SK-N-SH (cell line): ENCODE measurements at regions not wholly inside any gene's neighbourhood (a gene's known extent, or its start where the extent isn't known, plus 50 kb on each side); places are given as distances from the start of the nearest gene placed in this dataset.

Source experiments
- CTCF ChIA-PET: fragments of 300-600, 350-600 bp; formaldehyde crosslinking; extraction: SDS; loops from one replicate; lab custom pipeline; 2021; lab: Yijun Ruan, JAX
- POLR2A ChIA-PET: fragments of 350-600 bp; sonication (Branson Sonifier 250); formaldehyde crosslinking; extraction: SDS; loops from one replicate; lab custom pipeline; 2020; ENCODE audit warnings: antibody characterized with exemption, inconsistent platforms; lab: Yijun Ruan, JAX
- DNase-seq: peaks from one replicate; pipeline ENCODE4 v3.0.0; 2012
- H2AFZ ChIP-seq: fragments of 200-600 bp; sonication (generic); 2 replicates; pipeline ENCODE4 v1.8.1; 2016; ENCODE audit warnings: antibody characterized with exemption, mild to moderate bottlenecking, low read depth
- H3F3A ChIP-seq: fragments of 200-600 bp; sonication (generic); replicated peaks from 2 replicates; pipeline ENCODE3; 2016; ENCODE audit warnings: antibody characterized with exemption, mild to moderate bottlenecking; ENCODE audit not compliant: insufficient read depth
- H3K27ac ChIP-seq, 2 experiments: fragments of 200-500 bp in 1 of 2; fragments of 200-600 bp in 1 of 2; sonication (Bioruptor generic) in 1 of 2; sonication (generic), shearing (Covaris generic) in 1 of 2; 2 replicates each; pipeline versions ENCODE4 v1.5.1 to v1.6.1; 2014 to 2016; ENCODE audit warnings: low read depth in 2 of 2, inconsistent platforms in 1 of 2, low read length in 1 of 2, mild to moderate bottlenecking in 1 of 2, mixed read lengths in 1 of 2
- H3K27me3 ChIP-seq: fragments of 200-600 bp; sonication (generic), shearing (Covaris generic); 2 replicates; pipeline ENCODE4 v1.6.1; 2016; ENCODE audit warnings: mixed run types; ENCODE audit not compliant: insufficient read depth
- H3K36me3 ChIP-seq, 2 experiments: fragments of 200-500 bp in 1 of 2; fragments of 200-600 bp in 1 of 2; sonication (Bioruptor generic) in 1 of 2; sonication (generic) in 1 of 2; replicated peaks in 1 of 2; 2 replicates each; pipeline versions ENCODE3 to v1.5.1; 2014 to 2016; ENCODE audit warnings: low read length in 1 of 2, mild to moderate bottlenecking in 1 of 2; ENCODE audit not compliant: insufficient read depth in 2 of 2, control insufficient read depth in 1 of 2
- H3K4me1 ChIP-seq, 2 experiments: fragments of 200-500 bp in 1 of 2; fragments of 200-600 bp in 1 of 2; sonication (Bioruptor generic) in 1 of 2; sonication (generic), shearing (Covaris generic) in 1 of 2; 2 replicates each; pipeline versions ENCODE4 v1.5.1 to v1.6.1; 2014 to 2016; ENCODE audit warnings: low read depth in 1 of 2, low read length in 1 of 2, mixed run types in 1 of 2; ENCODE audit not compliant: insufficient read depth in 2 of 2, control insufficient read depth in 1 of 2
- H3K4me2 ChIP-seq: fragments of 200-600 bp; sonication (generic), shearing (Covaris generic); 2 replicates; pipeline ENCODE4 v1.6.1; 2017; ENCODE audit warnings: mixed run types
- H3K4me3 ChIP-seq, 2 experiments: fragments of 200-500 bp in 1 of 2; fragments of 200-600 bp in 1 of 2; sonication (Bioruptor generic) in 1 of 2; sonication (generic), shearing (Covaris generic) in 1 of 2; 2 replicates each; pipeline versions ENCODE4 v1.5.1 to v1.8.1; 2014 to 2016; ENCODE audit warnings: low read depth in 2 of 2, inconsistent platforms in 1 of 2, low read length in 1 of 2, mild to moderate bottlenecking in 1 of 2, mixed read lengths in 1 of 2, moderate library complexity in 1 of 2
- H3K79me2 ChIP-seq: fragments of 200-600 bp; sonication (generic); 2 replicates; pipeline ENCODE4 v1.8.1; 2017; ENCODE audit warnings: mild to moderate bottlenecking; ENCODE audit not compliant: insufficient read depth
- H3K9ac ChIP-seq: fragments of 200-600 bp; sonication (generic); 2 replicates; pipeline ENCODE4 v1.6.1; 2017; ENCODE audit warnings: mixed run types
- H3K9me2 ChIP-seq: fragments of 200-600 bp; sonication (generic); 2 replicates; pipeline ENCODE4 v1.6.1; 2017; ENCODE audit warnings: mixed run types
- H3K9me3 ChIP-seq: fragments of 200-600 bp; sonication (generic); 2 replicates; pipeline ENCODE4 v1.6.1; 2017; ENCODE audit warnings: mixed run types, mild to moderate bottlenecking, moderate library complexity
- H4K20me1 ChIP-seq: fragments of 200-600 bp; sonication (generic); 2 replicates; pipeline ENCODE4 v1.6.1; 2017; ENCODE audit warnings: mild to moderate bottlenecking, mixed run types; ENCODE audit not compliant: insufficient read depth
- EP300 ChIP-seq, 2 experiments: IDR thresholded peaks; 2 replicates each; pipeline versions ENCODE4 v1.4.0 to v1.6.1; 2012; ENCODE audit warnings: borderline replicate concordance in 1 of 2, low read depth in 1 of 2, low read length in 1 of 2
- GABPA ChIP-seq: IDR thresholded peaks from 2 replicates; pipeline ENCODE4 v1.4.0; 2012; ENCODE audit warnings: low read depth, mild to moderate bottlenecking
- GATA2 ChIP-seq: sonication (generic); formaldehyde crosslinking; IDR thresholded peaks from 2 replicates; pipeline ENCODE4 v1.5.0; 2020; ENCODE audit warnings: mild to moderate bottlenecking, missing genetic modification reagents
- POLR2AphosphoS5 ChIP-seq: IDR thresholded peaks from 2 replicates; pipeline ENCODE4 v1.6.1; 2012; ENCODE audit warnings: low read depth, low read length
- TAF1 ChIP-seq: IDR thresholded peaks from 2 replicates; pipeline ENCODE4 v1.6.1; 2012; ENCODE audit warnings: low read depth, mild to moderate bottlenecking, low read length, moderate library complexity, borderline replicate concordance
- TCF12 ChIP-seq: IDR thresholded peaks from 2 replicates; pipeline ENCODE4 v1.4.0; 2012
- TEAD4 ChIP-seq: IDR thresholded peaks from 2 replicates; pipeline ENCODE4 v1.4.0; 2012; ENCODE audit warnings: mild to moderate bottlenecking, borderline replicate concordance; ENCODE audit not compliant: insufficient read depth
- WGBS: methylation state at CpG from one replicate; pipeline ENCODE4 v1.1.6; 2017; ENCODE audit warnings: low lambda C conversion rate; 5-methylcytosine and 5-hydroxymethylcytosine counted together
- TF ChIP-seq, protein P1 (sequence below): IDR thresholded peaks from 2 replicates; pipeline ENCODE4 v1.6.1; 2012; ENCODE audit warnings: mild to moderate bottlenecking, low read depth, low read length, moderate library complexity
- TF ChIP-seq, protein P2 (sequence below): IDR thresholded peaks from 2 replicates; pipeline ENCODE4; 2012
- TF ChIP-seq, protein P3 (sequence below): IDR thresholded peaks from 2 replicates; pipeline ENCODE4 v1.4.0; 2012; ENCODE audit warnings: low read depth, borderline replicate concordance
- TF ChIP-seq, protein P4 (sequence below): fragments of 200-600 bp; sonication (generic); IDR thresholded peaks from 2 replicates; pipeline ENCODE4 v1.6.1; 2017; ENCODE audit warnings: antibody characterized with exemption, mild to moderate bottlenecking, moderate library complexity

DNA sequence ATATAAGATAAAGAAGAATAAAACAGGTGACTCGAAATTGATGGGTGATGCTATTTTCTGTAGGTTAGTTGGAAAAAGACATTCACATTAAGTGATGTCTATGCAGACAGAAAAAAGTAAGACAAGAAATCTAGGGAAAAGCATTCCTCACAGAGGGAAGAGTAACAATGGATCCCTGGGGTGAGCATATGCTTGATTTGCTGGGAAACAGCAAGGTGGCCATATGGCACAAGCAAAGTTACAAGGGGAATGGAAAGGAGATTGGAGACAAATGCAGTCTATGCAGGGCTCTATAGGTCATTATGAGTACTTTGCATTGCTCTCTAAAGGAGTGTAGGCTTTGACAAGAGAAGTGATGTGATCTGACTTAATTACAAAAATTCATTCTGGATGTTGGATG, 90.9 kb upstream of the ZNF804B start:
- H3K9ac ChIP-seq, result no peak overlapping the region
- H3K9me2 ChIP-seq, result no peaks in the 10 kb centered on the region
- no peak overlapping the region for H3K4me3 ChIP-seq
- no peaks in the 10 kb centered on the region for H3K36me3 ChIP-seq
- no peak overlapping the region for H2AFZ ChIP-seq
- H3K79me2 ChIP-seq, result no peaks in the 10 kb centered on the region
- TF ChIP-seq, protein P1, sequence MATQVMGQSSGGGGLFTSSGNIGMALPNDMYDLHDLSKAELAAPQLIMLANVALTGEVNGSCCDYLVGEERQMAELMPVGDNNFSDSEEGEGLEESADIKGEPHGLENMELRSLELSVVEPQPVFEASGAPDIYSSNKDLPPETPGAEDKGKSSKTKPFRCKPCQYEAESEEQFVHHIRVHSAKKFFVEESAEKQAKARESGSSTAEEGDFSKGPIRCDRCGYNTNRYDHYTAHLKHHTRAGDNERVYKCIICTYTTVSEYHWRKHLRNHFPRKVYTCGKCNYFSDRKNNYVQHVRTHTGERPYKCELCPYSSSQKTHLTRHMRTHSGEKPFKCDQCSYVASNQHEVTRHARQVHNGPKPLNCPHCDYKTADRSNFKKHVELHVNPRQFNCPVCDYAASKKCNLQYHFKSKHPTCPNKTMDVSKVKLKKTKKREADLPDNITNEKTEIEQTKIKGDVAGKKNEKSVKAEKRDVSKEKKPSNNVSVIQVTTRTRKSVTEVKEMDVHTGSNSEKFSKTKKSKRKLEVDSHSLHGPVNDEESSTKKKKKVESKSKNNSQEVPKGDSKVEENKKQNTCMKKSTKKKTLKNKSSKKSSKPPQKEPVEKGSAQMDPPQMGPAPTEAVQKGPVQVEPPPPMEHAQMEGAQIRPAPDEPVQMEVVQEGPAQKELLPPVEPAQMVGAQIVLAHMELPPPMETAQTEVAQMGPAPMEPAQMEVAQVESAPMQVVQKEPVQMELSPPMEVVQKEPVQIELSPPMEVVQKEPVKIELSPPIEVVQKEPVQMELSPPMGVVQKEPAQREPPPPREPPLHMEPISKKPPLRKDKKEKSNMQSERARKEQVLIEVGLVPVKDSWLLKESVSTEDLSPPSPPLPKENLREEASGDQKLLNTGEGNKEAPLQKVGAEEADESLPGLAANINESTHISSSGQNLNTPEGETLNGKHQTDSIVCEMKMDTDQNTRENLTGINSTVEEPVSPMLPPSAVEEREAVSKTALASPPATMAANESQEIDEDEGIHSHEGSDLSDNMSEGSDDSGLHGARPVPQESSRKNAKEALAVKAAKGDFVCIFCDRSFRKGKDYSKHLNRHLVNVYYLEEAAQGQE, result no peak
- TF ChIP-seq TCF12 (no peak), POLR2AphosphoS5 (no peak), TEAD4 (no peak), GABPA (no peak), TAF1 (no peak)
- TF ChIP-seq, protein P2, sequence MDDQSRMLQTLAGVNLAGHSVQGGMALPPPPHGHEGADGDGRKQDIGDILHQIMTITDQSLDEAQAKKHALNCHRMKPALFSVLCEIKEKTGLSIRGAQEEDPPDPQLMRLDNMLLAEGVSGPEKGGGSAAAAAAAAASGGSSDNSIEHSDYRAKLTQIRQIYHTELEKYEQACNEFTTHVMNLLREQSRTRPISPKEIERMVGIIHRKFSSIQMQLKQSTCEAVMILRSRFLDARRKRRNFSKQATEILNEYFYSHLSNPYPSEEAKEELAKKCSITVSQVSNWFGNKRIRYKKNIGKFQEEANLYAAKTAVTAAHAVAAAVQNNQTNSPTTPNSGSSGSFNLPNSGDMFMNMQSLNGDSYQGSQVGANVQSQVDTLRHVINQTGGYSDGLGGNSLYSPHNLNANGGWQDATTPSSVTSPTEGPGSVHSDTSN, result no peak
- TF ChIP-seq, protein P3, sequence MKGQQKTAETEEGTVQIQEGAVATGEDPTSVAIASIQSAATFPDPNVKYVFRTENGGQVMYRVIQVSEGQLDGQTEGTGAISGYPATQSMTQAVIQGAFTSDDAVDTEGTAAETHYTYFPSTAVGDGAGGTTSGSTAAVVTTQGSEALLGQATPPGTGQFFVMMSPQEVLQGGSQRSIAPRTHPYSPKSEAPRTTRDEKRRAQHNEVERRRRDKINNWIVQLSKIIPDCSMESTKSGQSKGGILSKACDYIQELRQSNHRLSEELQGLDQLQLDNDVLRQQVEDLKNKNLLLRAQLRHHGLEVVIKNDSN, result no peak
- no peaks in the 10 kb centered on the region for H3K4me1 ChIP-seq
- no peak overlapping the region for H3K27ac ChIP-seq
- WGBS, result 12% methylated on average over 1 of the region's 1 CpG
- no peak overlapping the region for H3K4me2 ChIP-seq
- ChIA-PET POLR2A (no interaction called here), CTCF (no interaction called here)
- H4K20me1 ChIP-seq, result no peaks in the 10 kb centered on the region
- H3K9me3 ChIP-seq, result no peaks in the 10 kb centered on the region
- H3K27me3 ChIP-seq, result no peaks in the 10 kb centered on the region
- H3F3A ChIP-seq, result no peaks in the 10 kb centered on the region
- no peak for DNase-seq

DNA sequence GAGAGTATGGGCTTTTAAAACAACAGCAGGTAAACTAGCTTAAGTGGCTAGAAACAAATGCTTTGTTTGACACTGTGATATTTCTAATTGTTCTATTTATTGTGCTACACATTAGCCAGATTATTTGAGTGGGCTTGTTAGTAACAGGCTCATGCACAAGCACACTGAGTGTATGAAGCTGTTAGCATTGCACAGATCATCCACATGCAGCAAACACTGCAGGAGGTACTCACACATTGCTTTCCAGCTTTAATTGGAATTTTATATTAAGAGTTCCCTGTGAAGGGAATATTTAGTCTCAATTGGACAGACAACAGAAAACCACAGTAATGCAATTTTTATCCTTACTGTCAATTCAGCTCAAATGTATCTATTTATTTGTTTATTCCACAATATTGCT, 92.9 kb upstream of the ZNF804B start:
- Histone ChIP-seq H3K9ac (no peak overlapping the region), H3K4me2 (no peak overlapping the region), H4K20me1 (no peaks in the 10 kb centered on the region), H3K4me3 (no peak overlapping the region), H3K9me3 (no peaks in the 10 kb centered on the region)
- CTCF ChIA-PET, result interaction anchor here (1.1 to 1.3 kb wide), 3 partner anchors 7 to 27 kb away, joined by 3 read pairs; no protein-coding TSS in a partner anchor
- TF ChIP-seq, protein P4, sequence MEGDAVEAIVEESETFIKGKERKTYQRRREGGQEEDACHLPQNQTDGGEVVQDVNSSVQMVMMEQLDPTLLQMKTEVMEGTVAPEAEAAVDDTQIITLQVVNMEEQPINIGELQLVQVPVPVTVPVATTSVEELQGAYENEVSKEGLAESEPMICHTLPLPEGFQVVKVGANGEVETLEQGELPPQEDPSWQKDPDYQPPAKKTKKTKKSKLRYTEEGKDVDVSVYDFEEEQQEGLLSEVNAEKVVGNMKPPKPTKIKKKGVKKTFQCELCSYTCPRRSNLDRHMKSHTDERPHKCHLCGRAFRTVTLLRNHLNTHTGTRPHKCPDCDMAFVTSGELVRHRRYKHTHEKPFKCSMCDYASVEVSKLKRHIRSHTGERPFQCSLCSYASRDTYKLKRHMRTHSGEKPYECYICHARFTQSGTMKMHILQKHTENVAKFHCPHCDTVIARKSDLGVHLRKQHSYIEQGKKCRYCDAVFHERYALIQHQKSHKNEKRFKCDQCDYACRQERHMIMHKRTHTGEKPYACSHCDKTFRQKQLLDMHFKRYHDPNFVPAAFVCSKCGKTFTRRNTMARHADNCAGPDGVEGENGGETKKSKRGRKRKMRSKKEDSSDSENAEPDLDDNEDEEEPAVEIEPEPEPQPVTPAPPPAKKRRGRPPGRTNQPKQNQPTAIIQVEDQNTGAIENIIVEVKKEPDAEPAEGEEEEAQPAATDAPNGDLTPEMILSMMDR, result no peak
- TF ChIP-seq EP300 (IDR thresholded peaks at IDR 0.05; ENCODE audit: borderline replicate concordance in 1 of 2, low read depth in 1 of 2, low read length in 1 of 2) (no peak), GATA2 (no peak)
- TF ChIP-seq, all 33 proteins: peak for 0
- Histone ChIP-seq H3F3A (no peaks in the 10 kb centered on the region), H3K27ac (no peak overlapping the region), H3K4me1 (no peaks in the 10 kb centered on the region), H3K79me2 (no peaks in the 10 kb centered on the region), H3K36me3 (no peaks in the 10 kb centered on the region), H2AFZ (no peak overlapping the region), H3K27me3 (no peaks in the 10 kb centered on the region), H3K9me2 (no peaks in the 10 kb centered on the region)
- POLR2A ChIA-PET, result no interaction called here
- DNase-seq, result no peak
